ENCODE measurements at regions not wholly inside any gene's neighbourhood (a gene's known extent, or its start where the extent isn't known, plus 50 kb on each side); places are given as distances from the start of the nearest gene placed in this dataset.
"Not testable (repeated sequence)": the region's sequence is repeated elsewhere in the genome, so short reads cannot be mapped to it uniquely, and the experiment has no call there.

DNA sequence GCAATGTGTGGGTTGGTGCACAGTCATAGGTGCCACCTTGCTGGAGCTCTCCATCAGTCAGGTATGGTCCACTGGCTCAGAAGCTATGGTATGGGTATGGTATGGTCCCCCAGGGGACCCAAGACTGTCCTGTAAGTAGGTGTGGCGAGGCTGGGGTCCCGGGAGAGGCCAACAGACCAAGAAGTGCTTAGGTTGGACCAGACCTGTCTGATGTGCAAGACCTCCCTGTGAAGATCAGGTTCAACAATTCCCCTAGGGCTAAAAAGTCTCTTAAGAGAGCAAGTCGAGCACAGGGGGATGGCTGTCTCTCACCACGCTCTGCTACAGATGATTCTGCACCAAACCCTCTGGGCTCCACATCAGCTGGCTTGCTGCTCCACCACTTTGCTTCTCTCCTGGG lies 1145.0 kb downstream of the RPA4 start:
- DNase-seq (ENCODE audit: low read depth), result no peak

GRCh38 chrX:98029861-98030260 lies 1146.2 kb downstream of the RPA4 start:
- DNase-seq (ENCODE audit: low read depth), result no peak

- no peak for DNase-seq (ENCODE audit: low read depth)
Observed at GRCh38 chrX:98057176-98057575, 1173.5 kb downstream of the RPA4 start.

- DNase-seq (ENCODE audit: low read depth), result no peak
Observed at GRCh38 chrX:98065151-98065550, 1181.4 kb downstream of the RPA4 start.

DNA sequence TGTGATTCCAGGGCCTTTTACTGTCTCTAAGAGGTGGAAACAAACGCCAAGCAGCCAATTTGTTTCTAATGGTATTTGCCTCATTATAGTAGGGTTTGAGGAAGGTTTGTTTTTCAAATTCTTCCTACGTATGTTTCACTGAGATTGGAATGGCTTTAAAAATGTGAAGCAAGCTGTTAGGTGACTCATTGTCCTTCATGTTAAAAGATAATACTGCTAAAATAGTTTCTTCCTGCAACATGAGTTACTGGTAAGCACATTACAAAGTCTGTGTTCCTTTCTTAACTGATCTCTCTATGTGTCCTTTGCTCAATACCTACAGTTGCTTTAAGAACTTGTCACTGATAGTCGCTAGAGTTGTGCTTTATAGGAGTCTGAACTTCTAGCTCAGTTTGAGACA lies 1183.9 kb downstream of the RPA4 start:
- DNase-seq (ENCODE audit: low read depth), result no peak

DNA sequence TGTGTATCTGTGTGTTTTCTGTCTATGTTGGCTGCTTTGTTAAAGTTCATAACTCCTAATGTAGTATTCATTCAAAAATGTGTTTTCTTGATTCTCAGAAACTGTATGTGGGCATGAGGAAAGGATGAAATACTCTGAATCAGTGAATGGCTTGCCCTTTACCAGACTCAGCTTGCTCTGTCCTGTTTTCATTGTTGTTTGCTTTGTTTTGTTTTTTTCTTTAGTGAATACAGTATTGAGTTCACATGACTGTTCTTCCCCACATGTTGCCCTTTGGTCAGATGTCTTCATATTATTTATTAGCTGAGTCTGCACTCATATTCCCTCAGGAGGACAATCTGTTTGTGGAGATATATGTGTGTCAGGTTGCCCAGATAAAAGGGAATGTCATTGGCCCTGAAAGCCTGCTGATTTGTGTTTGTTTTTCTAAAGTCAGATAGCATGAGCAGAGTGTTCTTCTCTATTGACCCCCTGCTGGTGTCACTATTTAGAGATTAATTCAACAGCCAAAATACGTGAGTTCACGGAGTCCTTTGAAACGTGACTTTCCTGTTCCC lies 1184.4 kb downstream of the RPA4 start:
- no peak for DNase-seq (ENCODE audit: low read depth)

DNA sequence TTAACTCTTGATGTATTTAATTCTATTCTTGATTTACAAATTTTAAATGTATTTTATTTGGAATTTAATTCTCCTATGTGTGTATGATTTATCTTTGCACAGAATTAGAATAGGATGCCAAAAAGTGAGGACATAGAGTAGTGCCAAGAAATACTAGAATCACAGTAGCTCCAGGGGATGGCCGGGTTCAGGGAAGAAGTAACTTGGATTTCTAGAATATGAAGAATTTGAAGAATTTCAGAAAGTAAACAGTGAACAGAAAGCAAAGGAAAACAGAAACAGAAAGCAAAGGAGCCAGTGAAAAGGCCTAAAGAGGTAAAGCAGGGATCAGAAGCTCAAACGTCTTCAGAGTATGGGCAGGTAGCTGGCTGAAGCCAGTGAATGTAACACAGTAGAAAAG lies 1187.6 kb downstream of the RPA4 start:
- DNase-seq (ENCODE audit: low read depth), result no peak

GRCh38 chrX:98077440-98077839 lies 1193.7 kb downstream of the RPA4 start:
- no peak for DNase-seq (ENCODE audit: low read depth)

- no peak for DNase-seq (ENCODE audit: low read depth)
Observed at GRCh38 chrX:98111684-98112083, 1228.0 kb downstream of the RPA4 start.

GRCh38 chrX:98114021-98114420 lies 1230.3 kb downstream of the RPA4 start:
- no peak for DNase-seq (ENCODE audit: low read depth)

- DNase-seq (ENCODE audit: low read depth), result no peak
Observed at GRCh38 chrX:98141466-98141865, 1257.8 kb downstream of the RPA4 start.

- no peak for DNase-seq (ENCODE audit: low read depth)
Observed at GRCh38 chrX:98191003-98191402, 1307.3 kb downstream of the RPA4 start.

GRCh38 chrX:98194036-98194435 lies 1310.3 kb downstream of the RPA4 start:
- no peak for DNase-seq (ENCODE audit: low read depth)

- DNase-seq (ENCODE audit: low read depth), result no peak
Observed at GRCh38 chrX:98203800-98204199, 1320.1 kb downstream of the RPA4 start.

GRCh38 chrX:98207947-98208346 lies 1324.2 kb downstream of the RPA4 start:
- no peak for DNase-seq (ENCODE audit: low read depth)

DNA sequence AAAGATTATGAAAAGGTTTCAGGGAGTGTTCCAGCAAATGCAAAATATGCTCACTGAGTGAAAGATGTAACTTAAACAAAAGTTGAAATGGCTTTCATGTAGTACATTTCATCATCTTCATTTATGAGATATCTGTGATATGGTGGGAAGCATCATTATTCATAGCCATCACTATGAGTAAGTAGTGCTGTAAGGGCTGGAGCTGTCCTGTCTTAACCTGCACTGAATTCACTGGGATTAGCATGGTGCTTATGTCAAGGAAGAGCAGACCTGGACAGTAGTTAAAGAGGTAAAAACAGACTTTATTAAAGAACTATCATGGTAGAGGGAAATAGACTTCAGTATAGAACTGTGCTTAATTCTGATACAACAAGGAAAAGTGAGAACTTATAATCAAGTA lies 1347.3 kb downstream of the RPA4 start:
- DNase-seq (ENCODE audit: low read depth), result no peak

DNA sequence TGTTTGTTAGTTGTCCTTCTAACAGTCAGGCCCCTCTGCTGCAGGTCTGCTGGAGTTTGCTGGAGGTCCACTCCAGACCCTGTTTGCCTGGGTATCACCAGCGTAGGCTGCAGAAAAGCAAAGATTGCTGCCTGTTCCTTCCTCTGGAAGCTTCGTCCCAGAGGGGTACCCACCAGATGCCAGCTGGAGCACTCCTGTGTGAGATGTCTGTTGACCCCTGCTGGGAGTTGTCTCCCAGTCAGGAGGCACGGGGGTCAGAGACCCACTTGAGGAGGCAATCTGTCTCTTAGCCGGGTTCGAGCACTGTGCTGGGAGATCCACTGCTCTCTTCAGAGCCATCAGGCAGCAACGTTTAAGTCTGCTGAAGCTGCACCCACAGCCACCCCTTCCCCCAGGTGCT lies 1356.4 kb downstream of the RPA4 start:
- not testable (repeated sequence) for DNase-seq (ENCODE audit: low read depth)

- DNase-seq (ENCODE audit: low read depth), result no peak
Observed at GRCh38 chrX:98263135-98263534, 1379.4 kb downstream of the RPA4 start.

GRCh38 chrX:98289726-98290125 lies 1406.0 kb downstream of the RPA4 start:
- no peak for DNase-seq (ENCODE audit: low read depth)

- no peak for DNase-seq (ENCODE audit: low read depth)
Observed at GRCh38 chrX:98294310-98294709, 1410.6 kb downstream of the RPA4 start.

- no peak for DNase-seq (ENCODE audit: low read depth)
Observed at GRCh38 chrX:98296129-98296528, 1412.4 kb downstream of the RPA4 start.

- DNase-seq (ENCODE audit: low read depth), result no peak
Observed at GRCh38 chrX:98299785-98300184, 1416.1 kb downstream of the RPA4 start.

DNA sequence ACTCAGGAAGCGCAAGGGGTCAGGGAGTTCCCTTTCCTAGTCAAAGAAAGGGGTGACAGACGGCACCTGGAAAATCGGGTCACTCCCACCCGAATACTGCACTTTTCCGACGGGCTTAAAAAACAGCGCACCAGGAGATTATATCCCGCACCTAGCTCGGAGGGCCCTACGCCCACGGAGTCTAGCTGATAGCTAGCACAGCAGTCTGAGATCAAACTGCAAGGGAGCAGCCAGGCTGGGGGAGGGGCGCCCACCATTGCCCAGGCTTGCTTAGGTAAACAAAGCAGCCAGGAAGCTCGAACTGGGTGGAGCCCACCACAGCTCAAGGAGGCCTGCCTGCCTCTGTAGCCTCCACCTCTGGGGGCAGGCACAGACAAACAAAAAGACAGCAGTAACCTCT lies 1416.8 kb downstream of the RPA4 start:
- DNase-seq (ENCODE audit: low read depth), result not testable (repeated sequence)

- no peak for DNase-seq (ENCODE audit: low read depth)
Observed at GRCh38 chrX:98331407-98331806, 1447.7 kb downstream of the RPA4 start.

Data from myocyte (in vitro differentiated cells).